Ovary (tissue), 7 donors: ENCODE measurements at regions not wholly inside any gene's neighbourhood (a gene's known extent, or its start where the extent isn't known, plus 50 kb on each side); places are given as distances from the start of the nearest gene placed in this dataset. TPM values are rescaled to one million over a fixed set of nuclear protein-coding genes. Genes with fewer than 3 reads are reported as not detected.

ENCODE experiments used
- DNase-seq, 5 donors: peaks; one replicate each; pipeline ENCODE4 v3.0.0-alpha.2; 2019 to 2020
- H3K27ac ChIP-seq, 2 donors: fragments of 200-600 bp; one replicate each; pipeline versions ENCODE4 v1.5.1 to v1.8.0; 2019 to 2022
- H3K27me3 ChIP-seq: fragments of 200-600 bp; one replicate; pipeline ENCODE4 v1.8.0; 2022
- H3K36me3 ChIP-seq: fragments of 200-600 bp; sonication (generic); one replicate; pipeline ENCODE4 v1.5.1; 2019
- H3K4me1 ChIP-seq: one replicate; pipeline ENCODE4 v1.8.1; 2013; ENCODE audit warnings: mild to moderate bottlenecking, moderate library complexity; ENCODE audit not compliant: insufficient read depth
- H3K4me3 ChIP-seq: fragments of 200-600 bp; sonication (generic); one replicate; pipeline ENCODE4 v1.5.1; 2017
- H3K9me3 ChIP-seq, 2 donors: fragments of 200-600 bp in 1 of 2; sonication (generic) in 1 of 2; one replicate each; pipeline versions ENCODE4 v1.5.1 to v1.8.1; 2013 to 2019; ENCODE audit warnings: mild to moderate bottlenecking in 1 of 2, moderate library complexity in 1 of 2
- CTCF ChIP-seq, 3 donors: fragments of 450-650 bp in 2 of 3; fragments of 200-600 bp in 1 of 3; IDR thresholded peaks; one replicate each; pipeline versions ENCODE4 v1.5.1 to v1.8.0; 2016 to 2022; ENCODE audit warnings: antibody characterized with exemption in 3 of 3, mild to moderate bottlenecking in 1 of 3
- EP300 ChIP-seq: sonication (generic); formaldehyde crosslinking; IDR thresholded peaks from one replicate; pipeline ENCODE4 v1.6.1; 2017; ENCODE audit warnings: antibody characterized with exemption
- POLR2A ChIP-seq: fragments of 450-650 bp; IDR thresholded peaks from one replicate; pipeline ENCODE4 v1.6.1; 2017; ENCODE audit warnings: antibody characterized with exemption, mild to moderate bottlenecking, moderate library complexity
- WGBS, 3 donors: extraction: QIAGEN DNeasy Blood & Tissue Kit in 1 of 3; methylation state at CpG; one replicate each; pipeline versions ENCODE4 v1.1.5 to v1.1.7; 2013 to 2017; 5-methylcytosine and 5-hydroxymethylcytosine counted together
- intact Hi-C, 4 donors: fragments of 100-400 bp; cut with DNase I; formaldehyde crosslinking; loops; one replicate each; pipeline versions ENCODE4 v1.11.0 to v1.15.1; 2022 to 2023
- small RNA-seq: library from RNA; depleted of rRNA; stranded (forward); fragments of <200 nt; gene quantifications from one replicate; pipeline ENCODE3, GENCODE V24; 2016
- donor health status: DM: no; HTN: no; CAD: no; lungs with moderate emphysema.
- donor health status: DM: no; HTN: no; CAD: no.
- donor health status: Bipolar disorder and iron deficiency.
- donor health status: DM: no; HTN: no; CAD: no.
- donor health status: DM: yes; HTN: yes; CAD: no.

DNA sequence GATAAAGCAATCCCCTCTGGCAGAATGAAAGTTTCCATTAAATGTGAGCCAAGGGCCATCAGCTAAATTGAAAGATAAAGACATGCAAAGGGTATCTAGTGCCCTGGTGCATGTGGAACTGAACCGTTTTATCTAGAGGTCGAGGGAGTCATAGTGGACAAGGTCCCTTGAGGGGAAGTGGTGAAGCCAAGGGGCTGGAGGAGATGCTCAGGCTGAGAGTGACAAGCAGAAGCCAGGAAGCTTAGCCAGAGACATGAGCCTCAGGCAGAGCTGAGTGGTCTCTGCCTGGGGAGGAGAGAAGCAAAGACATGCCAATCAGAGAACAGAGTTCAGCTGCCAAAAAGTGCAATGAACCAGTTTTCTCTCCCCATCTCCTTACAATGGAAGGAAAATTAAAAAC, 68.1 kb upstream of the SLC10A2 start:
- Histone ChIP-seq H3K4me3 (no peak overlapping the region), H3K27me3 (no peaks in the 10 kb centered on the region), H3K4me1 (no peaks in the 10 kb centered on the region), H3K27ac (no peak overlapping the region), H3K36me3 (no peaks in the 10 kb centered on the region), H3K9me3 (no peaks in the 10 kb centered on the region)
- 55 to 72% (median 56%) methylated on average over 2 of the region's 2 CpGs for WGBS, 3 donors
- intact Hi-C loops, result no loop called here
- no peak for DNase-seq
- TF ChIP-seq EP300 (no peak), POLR2A (no peak), CTCF (IDR thresholded peaks at IDR 0.05) (no peak)

GRCh38 chr13:103133556-103133955, 67.3 kb upstream of the SLC10A2 start:
- intact Hi-C loops, result no loop called here
- TF ChIP-seq CTCF (IDR thresholded peaks at IDR 0.05) (no peak), POLR2A (no peak), EP300 (no peak)
- no peak for DNase-seq
- H3K4me3 ChIP-seq, result no peak overlapping the region
- H3K27me3 ChIP-seq, result no peaks in the 10 kb centered on the region
- H3K9me3 ChIP-seq, result no peaks in the 10 kb centered on the region
- H3K36me3 ChIP-seq, result no peaks in the 10 kb centered on the region
- no peaks in the 10 kb centered on the region for H3K4me1 ChIP-seq
- H3K27ac ChIP-seq, result no peak overlapping the region
- 68 to 74% (median 70%) methylated on average over 4 of the region's 4 CpGs for WGBS, 3 donors

- DNase-seq, result no peak
- no peaks in the 10 kb centered on the region for H3K4me1 ChIP-seq
- no peaks in the 10 kb centered on the region for H3K27me3 ChIP-seq
- no peak for TF ChIP-seq EP300
- no peak for TF ChIP-seq POLR2A
- TF ChIP-seq CTCF (IDR thresholded peaks at IDR 0.05), result no peak
- intact Hi-C loops, result no loop called here
- H3K36me3 ChIP-seq, result no peaks in the 10 kb centered on the region
- no peaks in the 10 kb centered on the region for H3K9me3 ChIP-seq
- H3K27ac ChIP-seq, result no peak overlapping the region
- H3K4me3 ChIP-seq, result no peak overlapping the region
- WGBS, 3 donors, result 64 to 85% (median 74%) methylated on average over 3 of the region's 3 CpGs
Measured at GRCh38 chr13:103130681-103131210, 64.5 kb upstream of the SLC10A2 start.

DNA sequence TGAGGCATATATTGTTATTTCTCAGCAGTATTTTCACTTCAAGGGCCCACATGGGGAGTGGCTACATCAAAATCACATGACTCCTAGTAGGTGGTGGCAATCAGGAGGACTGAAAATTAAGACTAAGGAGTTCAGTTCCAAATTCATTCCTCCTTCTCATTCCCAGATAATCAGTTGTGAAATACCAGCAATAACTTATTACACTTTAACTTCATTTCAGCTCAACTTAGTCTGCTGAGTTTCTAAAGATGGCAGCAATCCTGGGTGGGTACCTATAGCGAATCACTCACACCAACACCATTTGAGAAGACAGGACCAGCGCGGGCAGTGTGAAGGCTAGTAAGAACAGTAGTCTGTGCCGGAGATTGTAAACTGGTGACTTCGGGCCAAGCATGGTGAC, 63.9 kb upstream of the SLC10A2 start:
- no peak for TF ChIP-seq EP300
- WGBS, 3 donors, result 91 to 97% (median 92%) methylated on average over 5 of the region's 5 CpGs
- intact Hi-C loops, result no loop called here
- Histone ChIP-seq H3K27ac (no peak overlapping the region), H3K4me1 (no peaks in the 10 kb centered on the region), H3K36me3 (no peaks in the 10 kb centered on the region), H3K9me3 (no peaks in the 10 kb centered on the region), H3K27me3 (no peaks in the 10 kb centered on the region), H3K4me3 (no peak overlapping the region)
- no peak for DNase-seq

Small RNA genes in the stretch of these regions (small RNA-seq; reads per million reads assigned to genes)
- gene RF00402, result not detected
- not detected for gene RF02090
- gene RF02091, result not detected
- gene RNA5SP38, result not detected
